Activated T-helper 1 cell treated with Interleukin-2 at 50 U/mL for 16 hours (primary cell): ENCODE measurements at regions not wholly inside any gene's neighbourhood (a gene's known extent, or its start where the extent isn't known, plus 50 kb on each side); places are given as distances from the start of the nearest gene placed in this dataset.

ENCODE experiments used
- DNase-seq: peaks from one replicate; pipeline ENCODE4 v3.0.0-alpha.2; 2020; ENCODE audit warnings: low read depth

DNA sequence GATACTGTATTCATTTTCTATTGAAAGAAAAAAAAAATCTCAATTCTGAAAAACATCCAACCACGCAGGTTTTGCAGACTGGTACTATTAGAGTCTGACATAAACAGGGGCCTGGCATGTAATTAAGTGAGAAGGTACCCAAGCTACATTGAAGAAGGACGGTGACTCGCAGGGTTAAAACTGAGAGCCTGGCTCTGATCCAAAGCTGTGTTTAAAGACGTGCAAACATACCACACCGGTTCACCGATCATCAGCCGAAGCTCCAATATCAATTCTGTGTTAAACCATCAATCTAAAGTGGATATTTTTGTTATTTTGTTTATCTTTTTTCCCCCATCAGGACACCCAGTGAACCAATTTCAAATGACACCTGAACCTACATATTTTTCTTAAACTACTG lies 108.1 kb upstream of the DIO3 start:
- no peak for DNase-seq

DNA sequence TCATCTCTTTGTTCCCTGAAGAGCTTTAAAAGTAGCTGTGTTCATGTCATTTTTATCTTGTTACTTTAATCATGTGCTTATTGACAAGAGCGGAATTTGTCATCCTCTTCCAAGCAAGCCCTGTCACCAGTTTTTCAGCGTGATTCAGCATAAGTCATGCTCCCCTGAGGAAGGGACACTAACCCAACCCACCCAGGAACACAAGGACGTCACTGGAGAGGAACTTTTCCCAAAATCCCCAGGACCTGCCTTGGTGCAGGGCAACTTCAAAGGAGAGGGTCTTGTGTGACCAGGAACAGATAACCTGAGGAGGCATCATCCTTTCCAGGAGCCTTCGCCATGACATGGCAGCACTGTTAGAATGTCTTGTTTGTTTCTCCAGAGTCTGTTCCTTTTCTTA lies 107.1 kb upstream of the DIO3 start:
- no peak for DNase-seq

- DNase-seq = no peak
Observed at GRCh38 chr14:101456246-101457175, 104.8 kb upstream of the DIO3 start.

- no peak for DNase-seq
Observed at GRCh38 chr14:101457301-101457935, 103.9 kb upstream of the DIO3 start.

DNA sequence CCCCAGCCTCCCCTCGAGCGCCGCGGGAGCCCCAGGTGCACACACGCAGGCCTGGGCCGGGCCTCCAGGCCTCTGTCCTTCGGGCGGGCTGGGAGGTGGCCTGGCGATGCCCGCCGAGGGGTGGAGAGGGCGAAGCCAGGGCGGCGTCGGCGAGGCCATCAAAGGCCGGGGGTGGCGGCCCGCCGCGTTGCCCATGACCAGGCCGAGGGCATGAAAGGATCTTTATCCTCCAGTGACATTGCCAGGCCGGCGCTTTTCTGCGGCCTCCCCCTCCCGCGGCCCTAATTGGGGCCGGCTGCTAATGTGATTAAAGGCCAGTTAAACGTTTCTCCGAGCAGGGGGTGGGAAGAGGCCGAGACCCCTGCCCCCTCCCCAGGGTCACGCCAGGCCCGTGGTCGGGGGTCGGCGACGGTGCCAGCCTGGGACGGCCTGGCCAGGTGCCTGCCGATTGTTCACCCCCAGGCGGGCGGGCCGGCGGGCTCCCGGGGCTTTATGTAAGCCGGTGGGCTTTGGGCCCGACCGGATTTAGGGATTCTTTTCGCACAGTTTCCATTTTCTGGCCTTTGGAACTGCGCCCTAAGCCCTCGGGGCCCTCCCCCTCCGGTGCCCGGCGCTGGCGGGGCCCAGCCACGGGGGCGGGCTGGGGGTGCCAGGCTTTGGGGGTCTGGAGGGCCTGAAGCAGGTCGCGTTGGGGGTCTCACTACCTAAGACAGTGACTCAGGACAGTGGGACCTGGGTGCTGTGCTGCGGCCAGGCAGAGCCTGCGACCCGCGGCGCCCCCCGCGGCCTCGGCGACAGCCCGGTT lies 103.2 kb upstream of the DIO3 start:
- no peak for DNase-seq

- no peak for DNase-seq
Observed at GRCh38 chr14:101458741-101459550, 102.3 kb upstream of the DIO3 start.

- DNase-seq = no peak
Observed at GRCh38 chr14:101459551-101459900, 101.8 kb upstream of the DIO3 start.

DNA sequence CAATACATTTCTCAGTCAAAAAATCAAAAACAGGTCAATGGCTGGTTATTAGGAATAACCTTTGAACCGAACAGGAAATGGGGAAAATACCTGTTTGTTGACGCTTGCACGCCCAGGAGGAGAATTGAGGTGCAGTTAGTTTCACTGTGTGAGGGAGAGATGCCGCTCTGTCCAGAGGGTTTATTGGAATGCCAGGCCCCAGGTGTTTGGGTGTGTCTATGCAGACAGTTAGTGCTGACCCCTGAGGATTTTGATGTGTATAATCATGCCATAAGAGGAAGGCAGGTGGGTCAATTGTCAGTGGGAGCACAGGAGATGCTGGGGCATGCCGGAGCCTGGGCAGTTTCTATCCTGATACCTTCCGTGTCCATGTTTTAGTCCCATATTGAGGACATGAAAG lies 100.8 kb upstream of the DIO3 start:
- no peak for DNase-seq

DNA sequence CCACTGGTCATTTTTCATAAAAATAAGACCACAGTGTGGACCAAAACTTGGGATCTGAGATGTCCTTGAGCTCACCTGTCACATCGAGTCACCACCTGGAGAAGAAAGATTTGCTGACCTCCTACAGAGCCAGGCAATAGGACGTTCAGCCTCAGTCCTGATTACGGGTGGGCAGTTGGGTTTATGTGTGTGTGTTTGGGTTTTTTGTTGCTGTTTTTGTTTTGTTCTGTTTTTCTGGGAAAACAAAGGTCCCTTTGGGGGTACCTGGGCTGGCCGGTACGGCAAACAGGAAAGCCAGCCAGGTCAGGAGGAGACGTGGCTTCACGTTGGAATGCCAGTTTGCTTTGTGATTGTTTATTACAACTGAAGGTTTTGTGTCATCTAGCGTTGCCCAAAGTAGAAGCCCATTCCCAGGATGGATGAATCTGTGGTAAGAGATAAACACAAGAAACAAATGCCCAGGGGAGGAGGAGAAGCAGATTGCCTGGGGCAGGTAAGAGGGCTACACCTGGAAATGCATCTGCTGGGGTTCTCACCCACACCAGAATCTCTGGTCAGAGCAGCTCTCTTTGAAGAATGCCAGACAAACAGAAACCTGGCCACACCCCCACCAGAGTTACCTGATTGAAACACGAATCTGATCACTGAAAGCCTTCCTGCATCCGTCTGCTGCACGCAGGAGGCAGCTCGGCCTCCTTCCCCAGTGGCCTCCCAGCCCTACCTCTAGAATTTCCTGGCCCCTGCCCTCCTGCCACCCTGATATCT lies 100.1 kb upstream of the DIO3 start:
- DNase-seq = no peak

DNA sequence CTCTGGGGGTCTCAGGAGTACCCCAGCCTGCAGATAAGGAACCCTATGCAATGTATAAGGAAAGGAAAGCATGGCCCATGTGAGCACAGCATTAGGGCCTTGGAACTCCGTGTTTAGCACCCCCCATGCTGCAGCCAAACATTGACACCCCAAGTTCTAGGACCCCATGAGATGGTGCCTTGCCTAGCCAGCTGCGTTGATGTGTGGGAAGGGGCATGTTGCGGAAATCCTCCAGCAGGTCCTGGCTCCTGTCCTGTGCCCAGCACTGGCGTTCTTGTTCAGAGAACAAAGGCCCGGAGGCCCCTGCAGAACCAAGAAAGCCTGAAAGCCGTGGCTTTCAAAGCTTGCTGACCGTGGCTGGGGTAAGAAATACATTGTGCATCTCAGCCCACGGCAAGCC lies 99.4 kb upstream of the DIO3 start:
- DNase-seq = no peak

DNA sequence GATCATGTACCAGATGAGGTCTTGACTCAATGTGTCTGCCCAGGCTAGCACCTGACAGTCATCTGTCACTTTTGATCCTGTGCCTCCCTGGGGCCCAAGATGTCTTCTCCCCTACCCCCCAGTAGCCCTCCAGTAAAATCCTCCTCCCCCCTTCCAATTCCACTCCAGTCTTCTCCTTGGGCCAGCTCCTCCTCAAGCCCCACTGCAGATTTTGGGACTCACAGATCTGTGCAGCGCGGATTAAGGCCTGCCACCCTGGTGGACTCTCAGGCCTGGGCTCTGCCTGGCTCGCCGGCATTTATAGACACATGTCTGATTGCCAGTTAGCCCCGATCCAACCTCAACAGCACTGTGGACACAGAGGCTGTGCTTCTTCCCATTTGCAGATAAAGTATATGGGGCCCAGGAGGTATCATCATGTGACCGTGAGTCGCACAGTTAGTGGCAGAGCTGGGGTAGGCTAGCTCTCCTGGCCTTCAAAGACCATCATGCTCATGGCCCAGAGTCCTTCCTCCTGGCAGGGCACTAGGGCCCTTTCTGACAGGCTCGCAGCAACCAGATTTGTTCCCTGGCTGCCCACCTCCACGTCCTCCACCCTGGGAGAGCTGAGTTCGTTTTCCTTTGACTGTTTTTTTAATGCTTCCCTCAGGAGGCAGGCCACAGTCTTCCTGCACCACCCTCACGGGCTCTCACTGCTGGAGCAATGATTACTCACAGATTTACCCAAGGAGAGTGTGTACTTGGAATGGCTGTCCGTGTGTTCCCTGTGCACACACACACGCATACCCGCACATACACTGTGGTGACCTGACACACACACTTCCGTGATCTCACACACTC lies 98.3 kb upstream of the DIO3 start:
- DNase-seq = no peak

DNA sequence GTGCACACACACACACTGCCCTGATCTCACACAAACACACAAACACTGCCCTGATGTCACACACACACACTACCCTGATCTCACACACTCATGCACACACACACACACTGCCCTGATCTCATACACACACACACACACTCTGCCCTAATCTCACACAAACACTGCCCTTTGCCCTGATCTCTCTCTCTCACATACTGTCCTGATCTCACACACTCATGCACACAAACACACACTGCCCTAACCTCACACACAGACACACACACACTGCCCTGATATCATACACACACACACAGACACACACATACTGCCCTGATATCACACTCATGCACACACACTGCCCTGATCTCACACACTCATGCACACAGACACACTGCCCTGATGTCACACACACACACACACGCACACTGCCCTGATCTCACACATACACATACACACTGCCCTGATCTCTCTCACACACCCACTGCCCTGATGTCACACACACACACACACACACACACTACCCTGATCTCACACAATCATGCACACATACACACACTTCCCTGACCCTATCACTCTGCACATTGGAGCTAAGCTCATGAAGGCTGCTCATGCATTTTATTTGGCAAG lies 97.6 kb upstream of the DIO3 start:
- no peak for DNase-seq

GRCh38 chr14:101464310-101464983 lies 96.8 kb upstream of the DIO3 start:
- no peak for DNase-seq

- no peak for DNase-seq
Observed at GRCh38 chr14:101464984-101465794, 96.1 kb upstream of the DIO3 start.

DNA sequence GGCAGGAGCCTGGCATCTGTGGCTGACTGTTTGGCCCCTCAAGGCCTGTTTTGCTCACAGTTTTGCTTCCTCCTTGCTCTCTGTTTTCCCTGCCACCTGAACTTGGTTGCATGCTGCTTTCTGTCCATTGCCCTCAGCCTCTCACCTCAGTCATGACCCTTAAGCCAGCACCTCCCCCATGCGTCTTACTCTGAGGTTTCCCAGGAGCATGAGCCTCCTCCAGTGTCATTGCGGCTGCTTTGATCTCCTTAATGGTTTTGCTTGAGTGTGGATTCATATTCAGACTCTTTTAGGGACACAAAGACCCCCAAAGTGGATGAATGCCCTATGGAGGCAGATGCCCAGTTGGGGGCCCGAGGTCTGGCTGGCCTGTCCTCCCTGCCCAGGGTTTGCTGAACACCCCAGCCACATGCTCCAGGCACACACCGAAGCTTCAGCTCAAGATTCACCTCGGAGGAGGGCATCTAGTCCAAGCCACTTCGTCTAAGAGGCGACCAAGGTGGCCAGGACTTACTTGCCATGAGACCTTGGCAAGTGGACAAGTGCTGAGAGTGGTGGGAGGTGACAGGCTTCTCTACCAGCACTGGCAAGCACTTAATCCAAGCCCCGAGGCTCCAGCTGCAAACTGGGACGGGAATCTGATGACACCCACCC lies 95.4 kb upstream of the DIO3 start:
- DNase-seq = no peak

DNA sequence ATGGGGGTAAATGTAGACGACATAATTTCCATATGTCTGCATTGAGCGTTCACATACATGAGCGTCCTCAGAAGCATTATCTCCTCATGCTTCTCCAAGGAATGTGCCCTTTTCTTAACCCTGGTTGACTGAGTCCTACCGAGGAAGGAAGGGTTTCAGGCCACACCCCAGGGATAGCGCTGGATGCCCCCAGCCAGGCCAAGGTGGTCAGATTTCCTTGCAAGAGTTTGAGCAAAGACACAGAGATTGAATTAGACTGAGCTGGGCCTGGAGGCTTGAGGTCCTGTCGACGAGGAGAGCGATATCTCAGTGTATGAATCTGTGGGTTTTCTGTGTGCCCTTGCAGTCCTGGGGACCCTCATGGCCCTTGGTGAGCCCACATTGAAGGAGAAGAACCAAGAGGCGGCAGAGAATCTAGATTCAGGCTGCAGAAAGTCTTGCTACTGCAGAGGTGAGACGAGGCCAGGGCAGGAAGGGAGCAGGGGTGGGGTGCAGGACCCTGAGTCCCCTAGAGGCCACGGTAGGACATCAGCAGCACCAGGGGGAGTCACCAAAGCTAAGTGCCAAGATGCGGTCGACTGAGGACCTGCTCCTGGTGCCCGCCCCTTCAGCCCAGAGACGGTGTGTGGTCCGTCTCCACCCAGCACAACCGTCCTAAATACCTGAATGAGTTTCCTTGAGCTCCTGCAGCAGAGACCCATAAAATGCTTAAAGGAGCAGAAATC lies 94.7 kb upstream of the DIO3 start:
- no peak for DNase-seq
